ENCODE measurements at regions not wholly inside any gene's neighbourhood (a gene's known extent, or its start where the extent isn't known, plus 50 kb on each side); places are given as distances from the start of the nearest gene placed in this dataset.

- intact Hi-C loops (cut with micrococcal nuclease): loop anchor here in 1 of 2 donors (1.0 kb wide), 1 partner anchor 119 kb away; no protein-coding TSS in a partner anchor
- Histone ChIP-seq H3K36me3 (ENCODE audit: control insufficient read depth in 2 of 3, insufficient read depth in 3 of 3, low read length in 3 of 3) (no peaks in the 10 kb centered on the region), H3K4me3 (ENCODE audit: low read length) (no peak overlapping the region), H3K27me3 (ENCODE audit: control insufficient read depth in 2 of 2, insufficient read depth in 2 of 2, low read length in 2 of 2) (no peaks in the 10 kb centered on the region), H3K27ac (ENCODE audit: low read depth, low read length) (no peak overlapping the region), H3K9me3 (ENCODE audit: control insufficient read depth in 2 of 3, low read length in 3 of 3) (no peaks in the 10 kb centered on the region), H3K4me1 (ENCODE audit: control insufficient read depth in 2 of 2, insufficient read depth in 2 of 2, low read length in 2 of 2) (no peaks in the 10 kb centered on the region)
- DNase-seq (no peak), ATAC-seq (peak; percentile 8)
- Mint-ChIP-seq H3K36me3 (no peaks in the 10 kb centered on the region), H3K4me3 (no peak overlapping the region), H3K4me1 (no peaks in the 10 kb centered on the region), H3K9me3 (peaks cover 0 to 2% (median 0%) of the 10 kb centered on the region in 11 donors), H3K27me3 (peaks cover 0 to 18% (median 5%) of the 10 kb centered on the region in 5 donors), H3K27ac (no peak overlapping the region)
- ChIA-PET POLR2A (no interaction called here), CTCF (interaction anchor here (0.6 to 0.7 kb wide), 3 partner anchors 24 to 115 kb away, joined by 3 to 5 read pairs (median 3); no protein-coding TSS in a partner anchor)
Measured at GRCh38 chr1:182200025-182200812, 138.7 kb upstream of the ZNF648 start.

GRCh38 chr1:182198006-182198605, 136.6 kb upstream of the ZNF648 start:
- Mint-ChIP-seq H3K27ac (no peak overlapping the region), H3K9me3 (peaks cover 0 to 2% (median 0%) of the 10 kb centered on the region in 11 donors), H3K4me1 (peaks cover 0 to under 1% (median 0%) of the 10 kb centered on the region in 7 donors), H3K36me3 (no peaks in the 10 kb centered on the region), H3K4me3 (no peak overlapping the region), H3K27me3 (peaks cover 0 to 12% (median 5%) of the 10 kb centered on the region in 5 donors)
- Histone ChIP-seq H3K36me3 (ENCODE audit: control insufficient read depth in 2 of 3, insufficient read depth in 3 of 3, low read length in 3 of 3) (no peaks in the 10 kb centered on the region), H3K27me3 (ENCODE audit: control insufficient read depth in 2 of 2, insufficient read depth in 2 of 2, low read length in 2 of 2) (no peaks in the 10 kb centered on the region), H3K27ac (ENCODE audit: low read depth, low read length) (no peak overlapping the region), H3K9me3 (ENCODE audit: control insufficient read depth in 2 of 3, low read length in 3 of 3) (no peaks in the 10 kb centered on the region), H3K4me3 (ENCODE audit: low read length) (no peak overlapping the region), H3K4me1 (ENCODE audit: control insufficient read depth in 2 of 2, insufficient read depth in 2 of 2, low read length in 2 of 2) (no peaks in the 10 kb centered on the region)
- ChIA-PET POLR2A (no interaction called here), CTCF (interaction anchor here (0.6 to 1.8 kb wide), 2 partner anchors 113 to 451 kb away, joined by 3 to 7 read pairs; no protein-coding TSS in a partner anchor)
- DNase-seq (no peak), ATAC-seq (no peak)
- intact Hi-C loops (cut with micrococcal nuclease): loop anchor here (1.0 to 5.0 kb wide), 3 partner anchors 56 to 114 kb away; no protein-coding TSS in a partner anchor

GRCh38 chr1:182196897-182197870, 135.7 kb upstream of the ZNF648 start:
- Mint-ChIP-seq H3K27ac (no peak overlapping the region), H3K27me3 (peaks cover 0 to 10% (median 5%) of the 10 kb centered on the region in 5 donors), H3K4me1 (peaks cover 0 to 2% (median 0%) of the 10 kb centered on the region in 7 donors), H3K9me3 (peaks cover 0 to 2% (median 0%) of the 10 kb centered on the region in 11 donors), H3K4me3 (no peak overlapping the region), H3K36me3 (no peaks in the 10 kb centered on the region)
- no peaks in the 10 kb centered on the region for H3K9me3 ChIP-seq (ENCODE audit: control insufficient read depth in 2 of 3, low read length in 3 of 3)
- ChIA-PET CTCF (interaction anchor here (0.6 to 1.8 kb wide), 4 partner anchors 54 to 452 kb away, joined by 3 to 7 read pairs (median 4); no protein-coding TSS in a partner anchor), POLR2A (no interaction called here)
- H3K27ac ChIP-seq (ENCODE audit: low read depth, low read length): no peak overlapping the region
- ATAC-seq (no peak), DNase-seq (no peak)
- H3K4me3 ChIP-seq (ENCODE audit: low read length): no peak overlapping the region
- no peaks in the 10 kb centered on the region for H3K27me3 ChIP-seq (ENCODE audit: control insufficient read depth in 2 of 2, insufficient read depth in 2 of 2, low read length in 2 of 2)
- no peaks in the 10 kb centered on the region for H3K4me1 ChIP-seq (ENCODE audit: control insufficient read depth in 2 of 2, insufficient read depth in 2 of 2, low read length in 2 of 2)
- H3K36me3 ChIP-seq (ENCODE audit: control insufficient read depth in 2 of 3, insufficient read depth in 3 of 3, low read length in 3 of 3): no peaks in the 10 kb centered on the region
- intact Hi-C loops (cut with micrococcal nuclease): loop anchor here in 1 of 2 donors (5.0 kb wide), 1 partner anchor 55 kb away; no protein-coding TSS in a partner anchor

DNA sequence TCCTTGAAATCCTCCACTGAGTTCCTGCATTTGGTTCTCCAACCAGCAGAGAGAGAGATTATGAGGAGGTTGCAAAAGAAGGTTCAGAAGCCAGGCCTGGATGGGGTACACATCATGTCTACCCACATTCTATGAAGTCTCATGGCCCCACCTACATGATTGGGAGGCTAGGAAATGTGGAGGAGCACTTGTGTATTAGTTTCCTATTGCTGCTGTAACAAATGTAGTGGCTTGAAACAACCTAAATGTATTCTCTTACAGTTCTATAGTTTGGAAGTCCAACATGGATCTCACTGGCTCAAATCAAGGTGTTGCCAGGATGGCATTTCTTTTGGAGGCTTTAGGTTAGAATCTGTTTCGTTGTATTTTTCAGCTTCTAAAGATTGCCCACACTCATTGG, 134.2 kb upstream of the ZNF648 start:
- H3K4me3 ChIP-seq (ENCODE audit: low read length): no peak overlapping the region
- intact Hi-C loops (cut with micrococcal nuclease): loop anchor here in 1 of 2 donors (5.0 kb wide), 1 partner anchor 53 kb away; no protein-coding TSS in a partner anchor
- DNase-seq (no peak), ATAC-seq (no peak)
- no peaks in the 10 kb centered on the region for H3K36me3 Mint-ChIP-seq
- CTCF ChIA-PET: no interaction called here
- peaks cover 0 to 6% (median 0%) of the 10 kb centered on the region in 7 donors for H3K4me1 Mint-ChIP-seq
- H3K4me3 Mint-ChIP-seq: no peak overlapping the region
- no peaks in the 10 kb centered on the region for H3K4me1 ChIP-seq (ENCODE audit: control insufficient read depth in 2 of 2, insufficient read depth in 2 of 2, low read length in 2 of 2)
- no peaks in the 10 kb centered on the region for H3K27me3 ChIP-seq (ENCODE audit: control insufficient read depth in 2 of 2, insufficient read depth in 2 of 2, low read length in 2 of 2)
- no peaks in the 10 kb centered on the region for H3K36me3 ChIP-seq (ENCODE audit: control insufficient read depth in 2 of 3, insufficient read depth in 3 of 3, low read length in 3 of 3)
- POLR2A ChIA-PET: no interaction called here
- no peaks in the 10 kb centered on the region for H3K9me3 ChIP-seq (ENCODE audit: control insufficient read depth in 2 of 3, low read length in 3 of 3)
- peaks cover 0 to 2% (median 0%) of the 10 kb centered on the region in 11 donors for H3K9me3 Mint-ChIP-seq
- H3K27ac ChIP-seq (ENCODE audit: low read depth, low read length): no peak overlapping the region
- H3K27me3 Mint-ChIP-seq: peaks cover 0 to 14% (median 8%) of the 10 kb centered on the region in 5 donors
- H3K27ac Mint-ChIP-seq: peak overlapping the region in 1 of 9 donors; percentile 10

GRCh38 chr1:182193908-182194550, 132.5 kb upstream of the ZNF648 start:
- no peak overlapping the region for H3K4me3 ChIP-seq (ENCODE audit: low read length)
- no peak overlapping the region for H3K4me3 Mint-ChIP-seq

More at GRCh38 chr1:182193908-182194550, 132.5 kb upstream of the ZNF648 start:
- Histone ChIP-seq H3K9me3 (ENCODE audit: control insufficient read depth in 2 of 3, low read length in 3 of 3) (no peaks in the 10 kb centered on the region), H3K27me3 (ENCODE audit: control insufficient read depth in 2 of 2, insufficient read depth in 2 of 2, low read length in 2 of 2) (no peaks in the 10 kb centered on the region), H3K27ac (ENCODE audit: low read depth, low read length) (no peak overlapping the region), H3K4me1 (ENCODE audit: control insufficient read depth in 2 of 2, insufficient read depth in 2 of 2, low read length in 2 of 2) (no peaks in the 10 kb centered on the region), H3K36me3 (ENCODE audit: control insufficient read depth in 2 of 3, insufficient read depth in 3 of 3, low read length in 3 of 3) (no peaks in the 10 kb centered on the region)
- H3K4me1 Mint-ChIP-seq: peaks cover 0 to 6% (median 0%) of the 10 kb centered on the region in 7 donors
- intact Hi-C loops (cut with micrococcal nuclease): no loop called here
- ATAC-seq: peak; percentile 80
- peaks cover 0 to 8% (median 0%) of the 10 kb centered on the region in 11 donors for H3K9me3 Mint-ChIP-seq
- ChIA-PET CTCF (interaction anchor here (0.7 kb wide), 1 partner anchor 9 kb away, joined by 3 read pairs; no protein-coding TSS in a partner anchor), POLR2A (no interaction called here)
- H3K36me3 Mint-ChIP-seq: no peaks in the 10 kb centered on the region
- H3K27ac Mint-ChIP-seq: no peak overlapping the region
- DNase-seq: no peak
- peaks cover 0 to 16% (median 8%) of the 10 kb centered on the region in 5 donors for H3K27me3 Mint-ChIP-seq

All from naive thymus-derived CD4-positive, alpha-beta T cell (primary cell).